PFSK-1 (cell line): ENCODE measurements at regions not wholly inside any gene's neighbourhood (a gene's known extent, or its start where the extent isn't known, plus 50 kb on each side); places are given as distances from the start of the nearest gene placed in this dataset.

Source experiments
- FOXP2 ChIP-seq: optimal IDR thresholded peaks from 2 replicates; pipeline ENCODE3; 2011; ENCODE audit warnings: borderline replicate concordance, control low read depth, inconsistent platforms; ENCODE audit not compliant: insufficient read depth; ENCODE audit errors: extremely low read length, extremely low read depth
- POLR2AphosphoS5 ChIP-seq: IDR thresholded peaks from 2 replicates; pipeline ENCODE4 v1.6.1; 2012; ENCODE audit warnings: low read depth, mild to moderate bottlenecking, control low read depth, low read length, moderate library complexity
- SIN3A ChIP-seq: IDR thresholded peaks from 2 replicates; pipeline ENCODE4 v1.6.1; 2012; ENCODE audit warnings: mild to moderate bottlenecking, low read length, moderate library complexity, borderline replicate concordance; ENCODE audit not compliant: insufficient read depth
- TAF1 ChIP-seq: IDR thresholded peaks from 2 replicates; pipeline ENCODE4 v1.6.1; 2012; ENCODE audit warnings: low read length, control low read depth, borderline replicate concordance; ENCODE audit not compliant: insufficient read depth
- TF ChIP-seq, protein P1 (sequence below), 2 experiments: IDR thresholded peaks; 2 replicates each; pipeline versions ENCODE4 v1.6.1 to v1.8.0; 2011 to 2012; ENCODE audit warnings: low read depth in 2 of 2, low read length in 2 of 2, control low read depth in 1 of 2, inconsistent platforms in 1 of 2, mild to moderate bottlenecking in 1 of 2, moderate library complexity in 1 of 2; ENCODE audit not compliant: insufficient read depth in 1 of 2

DNA sequence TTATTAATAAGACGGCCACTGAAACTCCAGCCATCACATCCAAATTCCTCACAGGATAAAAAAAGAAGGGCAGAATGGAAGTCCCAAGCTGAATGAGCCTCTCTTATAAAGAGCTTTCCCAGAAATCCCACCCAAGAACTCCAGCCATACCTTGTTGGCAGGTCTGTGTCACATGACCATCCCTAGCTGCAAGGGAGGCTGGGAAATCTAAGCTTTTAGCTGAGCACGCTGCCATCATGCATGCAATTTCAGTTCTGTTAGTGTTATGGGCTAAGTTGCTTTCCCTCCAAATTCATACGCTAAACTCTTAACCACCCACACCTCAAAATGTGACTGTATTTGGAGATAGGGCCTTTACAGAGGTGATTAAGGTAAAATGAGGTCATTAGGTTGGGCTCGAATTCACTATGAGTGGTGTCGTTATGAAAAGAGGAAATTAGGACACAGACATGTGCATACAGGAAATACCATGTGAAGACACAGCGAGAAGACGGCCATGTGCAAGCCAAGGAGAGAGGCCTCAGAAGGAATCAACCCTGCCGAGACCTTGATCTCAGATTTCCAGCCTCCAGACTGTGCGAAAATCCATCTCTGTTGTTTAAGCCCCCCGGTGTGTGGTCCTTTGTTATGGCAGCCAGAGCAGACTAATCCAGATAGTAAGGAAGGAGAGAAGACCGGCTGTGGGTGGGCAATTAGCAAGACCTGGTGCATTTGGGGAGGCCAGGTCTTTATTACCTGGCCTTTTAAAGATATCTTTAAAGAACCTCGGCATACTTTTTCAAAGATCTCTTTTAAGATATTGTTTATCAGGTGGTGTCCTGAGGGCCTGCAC is 317.6 kb downstream of the BCOR start:
- TF ChIP-seq POLR2AphosphoS5: no peak
- TF ChIP-seq, protein P1, sequence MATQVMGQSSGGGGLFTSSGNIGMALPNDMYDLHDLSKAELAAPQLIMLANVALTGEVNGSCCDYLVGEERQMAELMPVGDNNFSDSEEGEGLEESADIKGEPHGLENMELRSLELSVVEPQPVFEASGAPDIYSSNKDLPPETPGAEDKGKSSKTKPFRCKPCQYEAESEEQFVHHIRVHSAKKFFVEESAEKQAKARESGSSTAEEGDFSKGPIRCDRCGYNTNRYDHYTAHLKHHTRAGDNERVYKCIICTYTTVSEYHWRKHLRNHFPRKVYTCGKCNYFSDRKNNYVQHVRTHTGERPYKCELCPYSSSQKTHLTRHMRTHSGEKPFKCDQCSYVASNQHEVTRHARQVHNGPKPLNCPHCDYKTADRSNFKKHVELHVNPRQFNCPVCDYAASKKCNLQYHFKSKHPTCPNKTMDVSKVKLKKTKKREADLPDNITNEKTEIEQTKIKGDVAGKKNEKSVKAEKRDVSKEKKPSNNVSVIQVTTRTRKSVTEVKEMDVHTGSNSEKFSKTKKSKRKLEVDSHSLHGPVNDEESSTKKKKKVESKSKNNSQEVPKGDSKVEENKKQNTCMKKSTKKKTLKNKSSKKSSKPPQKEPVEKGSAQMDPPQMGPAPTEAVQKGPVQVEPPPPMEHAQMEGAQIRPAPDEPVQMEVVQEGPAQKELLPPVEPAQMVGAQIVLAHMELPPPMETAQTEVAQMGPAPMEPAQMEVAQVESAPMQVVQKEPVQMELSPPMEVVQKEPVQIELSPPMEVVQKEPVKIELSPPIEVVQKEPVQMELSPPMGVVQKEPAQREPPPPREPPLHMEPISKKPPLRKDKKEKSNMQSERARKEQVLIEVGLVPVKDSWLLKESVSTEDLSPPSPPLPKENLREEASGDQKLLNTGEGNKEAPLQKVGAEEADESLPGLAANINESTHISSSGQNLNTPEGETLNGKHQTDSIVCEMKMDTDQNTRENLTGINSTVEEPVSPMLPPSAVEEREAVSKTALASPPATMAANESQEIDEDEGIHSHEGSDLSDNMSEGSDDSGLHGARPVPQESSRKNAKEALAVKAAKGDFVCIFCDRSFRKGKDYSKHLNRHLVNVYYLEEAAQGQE (IDR thresholded peaks at IDR 0.05; ENCODE audit: insufficient read depth in 1 of 2, low read depth in 2 of 2, low read length in 2 of 2): no peak
- no peak for TF ChIP-seq SIN3A
- TF ChIP-seq FOXP2: no peak
- TF ChIP-seq TAF1: no peak

DNA sequence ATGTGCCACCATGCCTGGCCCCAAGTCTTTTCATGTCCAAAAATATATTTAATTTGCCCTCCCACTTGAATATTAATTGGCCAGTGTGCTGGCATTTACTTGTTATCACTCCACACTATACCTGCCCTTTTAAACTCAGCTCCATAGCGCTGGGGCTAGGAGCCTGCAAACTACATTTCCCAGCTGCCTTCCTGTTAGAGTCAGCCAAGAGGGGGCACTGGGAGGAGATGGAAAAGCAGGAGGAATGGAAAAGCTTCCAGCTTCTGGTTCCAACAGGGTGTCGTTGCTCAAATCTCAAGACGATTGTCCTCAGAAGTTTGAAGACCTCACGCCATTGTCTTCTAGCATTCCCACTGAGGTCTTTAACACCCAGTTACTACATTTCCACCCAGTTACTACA is 315.5 kb downstream of the BCOR start:
- TF ChIP-seq SIN3A (no peak), FOXP2 (no peak), POLR2AphosphoS5 (no peak), TAF1 (no peak)
- TF ChIP-seq, protein P1 (IDR thresholded peaks at IDR 0.05; ENCODE audit: insufficient read depth in 1 of 2, low read depth in 2 of 2, low read length in 2 of 2): no peak

DNA sequence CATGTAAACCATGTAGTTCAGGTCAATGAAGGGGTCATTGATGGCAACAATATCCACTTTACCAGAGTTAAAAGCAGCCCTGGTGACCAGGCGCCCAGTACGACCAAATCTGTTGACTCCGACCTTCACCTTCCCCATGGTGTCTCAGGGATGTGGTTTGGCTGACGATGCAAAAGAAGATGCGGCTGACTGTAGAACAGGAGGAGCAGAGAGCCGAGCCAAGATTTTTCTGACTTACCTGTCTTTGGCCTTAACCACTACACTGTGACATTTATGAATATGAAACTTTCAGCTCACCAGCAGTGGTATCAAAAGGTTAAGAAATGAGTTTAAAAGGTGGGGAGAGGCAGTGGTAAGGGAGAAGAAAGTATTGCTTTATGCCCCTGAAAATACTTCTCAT is 309.8 kb downstream of the BCOR start:
- TF ChIP-seq TAF1 (no peak), FOXP2 (no peak), SIN3A (no peak), POLR2AphosphoS5 (no peak)
- TF ChIP-seq, protein P1 (IDR thresholded peaks at IDR 0.05; ENCODE audit: insufficient read depth in 1 of 2, low read depth in 2 of 2, low read length in 2 of 2): no peak

DNA sequence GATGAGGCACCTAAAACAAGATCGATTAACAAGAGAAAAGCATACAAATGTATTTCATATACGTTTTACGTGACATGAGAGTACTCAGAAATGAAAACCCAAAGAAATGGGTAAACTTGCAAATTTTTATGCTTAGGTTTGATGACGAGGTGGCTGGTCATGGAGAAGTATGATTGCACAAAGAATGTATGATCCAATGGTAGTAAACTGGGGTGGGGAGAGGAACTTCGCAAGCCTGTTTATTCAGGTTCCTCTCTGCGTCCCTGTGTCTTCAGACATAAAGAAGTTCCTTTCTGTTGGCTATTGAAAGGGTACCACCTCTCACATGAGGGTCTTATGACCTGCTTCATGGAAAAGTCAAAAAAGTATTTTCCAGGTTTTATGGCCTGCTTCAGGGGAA is 309.2 kb downstream of the BCOR start:
- TF ChIP-seq POLR2AphosphoS5 (no peak), TAF1 (no peak), SIN3A (no peak), FOXP2 (no peak)
- TF ChIP-seq, protein P1 (IDR thresholded peaks at IDR 0.05; ENCODE audit: insufficient read depth in 1 of 2, low read depth in 2 of 2, low read length in 2 of 2): no peak
